ENCODE measurements at regions not wholly inside any gene's neighbourhood (a gene's known extent, or its start where the extent isn't known, plus 50 kb on each side); places are given as distances from the start of the nearest gene placed in this dataset.

DNA sequence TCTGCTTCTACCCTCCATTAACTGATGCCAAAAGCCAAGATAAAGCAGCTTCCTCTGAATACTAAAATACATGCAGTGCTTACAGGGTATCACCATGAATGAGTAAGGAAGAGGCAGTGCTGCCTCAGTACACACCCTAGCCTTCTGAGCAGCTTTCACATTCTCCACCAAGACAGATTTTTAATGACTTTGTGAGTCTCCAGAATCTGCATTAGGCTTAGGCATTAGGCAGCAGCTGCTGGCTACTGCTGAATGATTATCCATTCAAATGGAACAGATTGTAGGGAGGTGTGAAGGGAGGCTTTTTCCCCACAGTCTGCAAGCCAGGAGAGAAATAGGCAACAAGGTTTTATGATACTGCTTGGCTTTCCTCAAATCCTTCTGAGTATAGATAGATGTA is 1226.7 kb upstream of the LRRN3 start:
- TF ChIP-seq, protein P1, sequence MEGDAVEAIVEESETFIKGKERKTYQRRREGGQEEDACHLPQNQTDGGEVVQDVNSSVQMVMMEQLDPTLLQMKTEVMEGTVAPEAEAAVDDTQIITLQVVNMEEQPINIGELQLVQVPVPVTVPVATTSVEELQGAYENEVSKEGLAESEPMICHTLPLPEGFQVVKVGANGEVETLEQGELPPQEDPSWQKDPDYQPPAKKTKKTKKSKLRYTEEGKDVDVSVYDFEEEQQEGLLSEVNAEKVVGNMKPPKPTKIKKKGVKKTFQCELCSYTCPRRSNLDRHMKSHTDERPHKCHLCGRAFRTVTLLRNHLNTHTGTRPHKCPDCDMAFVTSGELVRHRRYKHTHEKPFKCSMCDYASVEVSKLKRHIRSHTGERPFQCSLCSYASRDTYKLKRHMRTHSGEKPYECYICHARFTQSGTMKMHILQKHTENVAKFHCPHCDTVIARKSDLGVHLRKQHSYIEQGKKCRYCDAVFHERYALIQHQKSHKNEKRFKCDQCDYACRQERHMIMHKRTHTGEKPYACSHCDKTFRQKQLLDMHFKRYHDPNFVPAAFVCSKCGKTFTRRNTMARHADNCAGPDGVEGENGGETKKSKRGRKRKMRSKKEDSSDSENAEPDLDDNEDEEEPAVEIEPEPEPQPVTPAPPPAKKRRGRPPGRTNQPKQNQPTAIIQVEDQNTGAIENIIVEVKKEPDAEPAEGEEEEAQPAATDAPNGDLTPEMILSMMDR (IDR thresholded peaks at IDR 0.05) = no peak
- H3K4me1 ChIP-seq (ENCODE audit: control insufficient read depth in 1 of 2, insufficient read depth in 2 of 2, low read length in 2 of 2) = no peaks in the 10 kb centered on the region
- H3K9ac ChIP-seq (ENCODE audit: insufficient read depth, low read length, poor library complexity, severe bottlenecking) = no peak overlapping the region
- Mint-ChIP-seq H3K9me3 (peaks cover 0 to 18% (median 6%) of the 10 kb centered on the region in 7 donors), H3K4me3 (no peak overlapping the region), H3K27ac (no peak overlapping the region), H3K4me1 (no peaks in the 10 kb centered on the region), H3K27me3 (ENCODE audit: low read depth in 3 of 3) (peaks cover 0 to 3% (median 2%) of the 10 kb centered on the region in 3 donors), H3K36me3 (no peaks in the 10 kb centered on the region)
- H3K9me3 ChIP-seq (replicated peaks in 1 of 2; ENCODE audit: control insufficient read depth in 1 of 2, insufficient read depth in 1 of 2, low read length in 2 of 2) = peaks cover 0 to 3% of the 10 kb centered on the region in 2 donors
- H3K4me3 ChIP-seq (replicated peaks in 1 of 3; ENCODE audit: low read depth in 2 of 3, low read length in 3 of 3) = no peak overlapping the region
- DNase-seq = no peak
- no peaks in the 10 kb centered on the region for H3K36me3 ChIP-seq (replicated peaks in 1 of 2; ENCODE audit: control insufficient read depth in 1 of 2, insufficient read depth in 2 of 2, low read length in 2 of 2)
- intact Hi-C loops (cut with micrococcal nuclease) = no loop called here
- no peak overlapping the region for H2AFZ ChIP-seq (ENCODE audit: insufficient read depth, low read depth, low read length, poor library complexity, severe bottlenecking)
- no peaks in the 10 kb centered on the region for H3K79me2 ChIP-seq (ENCODE audit: insufficient read depth, low read length)
- H4K20me1 ChIP-seq (ENCODE audit: insufficient read depth, low read length) = no peaks in the 10 kb centered on the region
- H3K27ac ChIP-seq (ENCODE audit: low read depth in 1 of 2, low read length in 2 of 2) = no peak overlapping the region
- no peak overlapping the region for H3K4me2 ChIP-seq (replicated peaks; ENCODE audit: extremely low read depth, low read length, poor library complexity, severe bottlenecking)
- H3K27me3 ChIP-seq (ENCODE audit: control insufficient read depth in 2 of 2, insufficient read depth in 2 of 2, low read length in 2 of 2) = no peaks in the 10 kb centered on the region

DNA sequence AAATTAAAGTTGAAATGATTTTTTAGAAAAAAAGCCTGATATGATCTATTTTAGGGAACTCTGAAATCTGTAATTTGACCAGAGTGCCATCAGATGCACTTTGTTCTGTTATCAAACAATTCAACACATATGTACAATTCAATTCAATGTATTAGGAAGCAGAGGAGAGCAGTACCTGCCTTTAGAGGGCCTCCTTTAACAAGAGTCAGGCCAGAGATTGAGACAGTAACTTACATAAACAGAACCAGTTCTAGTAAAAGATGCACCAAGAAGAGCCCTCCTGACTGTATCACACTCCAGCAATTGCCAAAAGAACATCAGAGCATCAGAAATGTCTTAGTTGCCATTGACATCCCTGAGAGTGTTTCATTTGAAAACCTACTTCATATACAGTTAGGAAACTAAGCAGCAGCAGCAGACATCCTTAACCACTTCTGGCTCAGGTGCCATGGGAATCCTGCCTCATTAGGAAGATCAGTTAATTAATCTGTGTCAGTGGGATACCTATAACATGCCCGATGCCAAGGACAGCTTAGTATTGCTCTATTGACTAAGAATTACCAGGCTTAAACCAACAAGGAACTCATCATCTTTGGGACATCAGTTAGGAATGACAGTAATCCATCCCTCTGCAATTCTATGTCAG is 1222.6 kb upstream of the LRRN3 start:
- H3K4me1 ChIP-seq (ENCODE audit: control insufficient read depth in 1 of 2, insufficient read depth in 2 of 2, low read length in 2 of 2) = no peaks in the 10 kb centered on the region
- H3K79me2 ChIP-seq (ENCODE audit: insufficient read depth, low read length) = no peaks in the 10 kb centered on the region
- H3K27ac ChIP-seq (ENCODE audit: low read depth in 1 of 2, low read length in 2 of 2) = no peak overlapping the region
- peaks cover 0 to 2% (median 0%) of the 10 kb centered on the region in 7 donors for H3K9me3 Mint-ChIP-seq
- DNase-seq = no peak
- H2AFZ ChIP-seq (ENCODE audit: insufficient read depth, low read depth, low read length, poor library complexity, severe bottlenecking) = no peak overlapping the region
- H3K27ac Mint-ChIP-seq = no peak overlapping the region
- H3K9me3 ChIP-seq (replicated peaks in 1 of 2; ENCODE audit: control insufficient read depth in 1 of 2, insufficient read depth in 1 of 2, low read length in 2 of 2) = no peaks in the 10 kb centered on the region
- H3K36me3 Mint-ChIP-seq = no peaks in the 10 kb centered on the region
- no peaks in the 10 kb centered on the region for H4K20me1 ChIP-seq (ENCODE audit: insufficient read depth, low read length)
- TF ChIP-seq, protein P1 (IDR thresholded peaks at IDR 0.05) = no peak
- no peak overlapping the region for H3K9ac ChIP-seq (ENCODE audit: insufficient read depth, low read length, poor library complexity, severe bottlenecking)
- H3K4me3 ChIP-seq (replicated peaks in 1 of 3; ENCODE audit: low read depth in 2 of 3, low read length in 3 of 3) = no peak overlapping the region
- WGBS (ENCODE audit: insufficient coverage) = no CpG with 5 or more reads among the region's 1 CpG
- H3K27me3 ChIP-seq (ENCODE audit: control insufficient read depth in 2 of 2, insufficient read depth in 2 of 2, low read length in 2 of 2) = no peaks in the 10 kb centered on the region
- no peaks in the 10 kb centered on the region for H3K4me1 Mint-ChIP-seq
- peaks cover 0 to 2% (median 0%) of the 10 kb centered on the region in 3 donors for H3K27me3 Mint-ChIP-seq (ENCODE audit: low read depth in 3 of 3)
- intact Hi-C loops (cut with micrococcal nuclease) = no loop called here
- H3K4me3 Mint-ChIP-seq = no peak overlapping the region
- no peaks in the 10 kb centered on the region for H3K36me3 ChIP-seq (replicated peaks in 1 of 2; ENCODE audit: control insufficient read depth in 1 of 2, insufficient read depth in 2 of 2, low read length in 2 of 2)
- no peak overlapping the region for H3K4me2 ChIP-seq (replicated peaks; ENCODE audit: extremely low read depth, low read length, poor library complexity, severe bottlenecking)
